IPS-NIHi11 (cell line): ENCODE measurements at regions not wholly inside any gene's neighbourhood (a gene's known extent, or its start where the extent isn't known, plus 50 kb on each side); places are given as distances from the start of the nearest gene placed in this dataset.
A peak's percentile ranks its signal among the peaks of the same experiment; 100 is the strongest.

Source experiments
- DNase-seq: peaks from one replicate; pipeline ENCODE4 v3.0.0; 2012; ENCODE audit warnings: mixed read lengths, low spot score

- no peak for DNase-seq
These were observed 161.4 kb downstream of the TM9SF2 start for GRCh38 chr13:99662678-99663077.

GRCh38 chr13:99661791-99662190 is 160.5 kb downstream of the TM9SF2 start:
- peak; percentile 61 for DNase-seq

- no peak for DNase-seq
These were observed 158.7 kb downstream of the TM9SF2 start for GRCh38 chr13:99659866-99660554.

- no peak for DNase-seq
These were observed 158.0 kb downstream of the TM9SF2 start for GRCh38 chr13:99659226-99659625.

- peak; percentile 48 for DNase-seq
These were observed 157.2 kb downstream of the TM9SF2 start for GRCh38 chr13:99658261-99658991.

GRCh38 chr13:99657848-99658260 is 156.6 kb downstream of the TM9SF2 start:
- no peak for DNase-seq

GRCh38 chr13:99656844-99657381 is 155.6 kb downstream of the TM9SF2 start:
- no peak for DNase-seq

- DNase-seq: peak; percentile 84
These were observed 154.9 kb downstream of the TM9SF2 start for GRCh38 chr13:99656092-99656745.

- no peak for DNase-seq
These were observed 154.2 kb downstream of the TM9SF2 start for GRCh38 chr13:99655351-99656091.

- no peak for DNase-seq
These were observed 152.8 kb downstream of the TM9SF2 start for GRCh38 chr13:99654076-99654475.

GRCh38 chr13:99653526-99653925 is 152.3 kb downstream of the TM9SF2 start:
- DNase-seq: no peak

GRCh38 chr13:99652901-99653300 is 151.6 kb downstream of the TM9SF2 start:
- no peak for DNase-seq

- DNase-seq: no peak
These were observed 150.9 kb downstream of the TM9SF2 start for GRCh38 chr13:99652141-99652540.

GRCh38 chr13:99651016-99651415 is 149.7 kb downstream of the TM9SF2 start:
- DNase-seq: no peak

GRCh38 chr13:99650410-99650809 is 149.1 kb downstream of the TM9SF2 start:
- no peak for DNase-seq

GRCh38 chr13:99648927-99649326 is 147.7 kb downstream of the TM9SF2 start:
- DNase-seq: no peak

- no peak for DNase-seq
These were observed 146.9 kb downstream of the TM9SF2 start for GRCh38 chr13:99648066-99648665.

GRCh38 chr13:99647596-99647985 is 146.3 kb downstream of the TM9SF2 start:
- DNase-seq: no peak

- DNase-seq: no peak
These were observed 145.8 kb downstream of the TM9SF2 start for GRCh38 chr13:99646866-99647595.

GRCh38 chr13:99642841-99643240 is 141.6 kb downstream of the TM9SF2 start:
- no peak for DNase-seq

GRCh38 chr13:99642006-99642405 is 140.7 kb downstream of the TM9SF2 start:
- no peak for DNase-seq
